Ureter (tissue), 1 donor: ENCODE measurements at regions not wholly inside any gene's neighbourhood (a gene's known extent, or its start where the extent isn't known, plus 50 kb on each side); places are given as distances from the start of the nearest gene placed in this dataset.
"Not testable (repeated sequence)": the region's sequence is repeated elsewhere in the genome, so short reads cannot be mapped to it uniquely, and the experiment has no call there.

ENCODE experiments used
- DNase-seq: peaks from one replicate; pipeline ENCODE4 v3.0.0-alpha.2; 2020; ENCODE audit warnings: low spot score
- donor health status: DM: yes; HTN: yes; CAD: no.

- no peak for DNase-seq
Observed at GRCh38 chr1:208942394-208943130, 641.0 kb upstream of the CAMK1G start.

GRCh38 chr1:208943291-208943690, 640.2 kb upstream of the CAMK1G start:
- no peak for DNase-seq

- DNase-seq = no peak
Observed at GRCh38 chr1:208944981-208945451, 638.5 kb upstream of the CAMK1G start.

- DNase-seq = no peak
Observed at GRCh38 chr1:208950206-208950605, 633.3 kb upstream of the CAMK1G start.

GRCh38 chr1:208951026-208951525, 632.4 kb upstream of the CAMK1G start:
- no peak for DNase-seq

- DNase-seq = no peak
Observed at GRCh38 chr1:208951908-208952307, 631.6 kb upstream of the CAMK1G start.

GRCh38 chr1:208962867-208963266, 620.6 kb upstream of the CAMK1G start:
- no peak for DNase-seq

- DNase-seq = no peak
Observed at GRCh38 chr1:208965351-208965750, 618.2 kb upstream of the CAMK1G start.

- no peak for DNase-seq
Observed at GRCh38 chr1:208967334-208967733, 616.2 kb upstream of the CAMK1G start.

GRCh38 chr1:208974717-208975116, 608.8 kb upstream of the CAMK1G start:
- DNase-seq = no peak

- no peak for DNase-seq
Observed at GRCh38 chr1:208975456-208975855, 608.1 kb upstream of the CAMK1G start.

- DNase-seq = no peak
Observed at GRCh38 chr1:208977012-208977411, 606.5 kb upstream of the CAMK1G start.

GRCh38 chr1:208977638-208978256, 605.8 kb upstream of the CAMK1G start:
- no peak for DNase-seq

- DNase-seq = no peak
Observed at GRCh38 chr1:208979776-208980175, 603.7 kb upstream of the CAMK1G start.

GRCh38 chr1:208980605-208981004, 602.9 kb upstream of the CAMK1G start:
- no peak for DNase-seq

GRCh38 chr1:208985231-208985630, 598.3 kb upstream of the CAMK1G start:
- DNase-seq = no peak

- DNase-seq = no peak
Observed at GRCh38 chr1:208988811-208989222, 594.7 kb upstream of the CAMK1G start.

GRCh38 chr1:208990456-208990855, 593.1 kb upstream of the CAMK1G start:
- DNase-seq = no peak

GRCh38 chr1:208997053-208997452, 586.5 kb upstream of the CAMK1G start:
- not testable (repeated sequence) for DNase-seq

GRCh38 chr1:208997726-208998312, 585.7 kb upstream of the CAMK1G start:
- no peak for DNase-seq

GRCh38 chr1:209008586-209008985, 574.9 kb upstream of the CAMK1G start:
- DNase-seq = no peak

GRCh38 chr1:209010475-209011230, 572.9 kb upstream of the CAMK1G start:
- no peak for DNase-seq
